ENCODE measurements at regions not wholly inside any gene's neighbourhood (a gene's known extent, or its start where the extent isn't known, plus 50 kb on each side); places are given as distances from the start of the nearest gene placed in this dataset.

DNA sequence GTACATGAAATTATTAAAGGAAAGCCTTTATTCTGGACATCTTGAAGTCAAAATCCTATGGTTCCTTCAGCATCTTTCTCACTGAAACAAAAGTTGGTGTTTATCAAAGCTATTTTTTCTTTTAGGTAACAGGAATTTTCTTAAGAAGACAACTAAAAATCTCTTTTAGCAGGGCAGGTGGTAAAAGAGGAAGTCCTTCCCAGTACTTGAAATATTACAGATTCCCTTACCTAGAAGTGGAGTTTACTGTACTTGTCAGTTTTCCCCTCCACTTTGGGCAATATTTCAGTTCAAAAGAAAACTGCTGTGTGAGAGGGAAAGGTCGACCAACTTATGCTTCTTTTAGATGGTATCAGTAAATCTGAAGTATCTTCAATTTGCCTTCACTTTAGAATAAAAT, 64.3 kb upstream of the TDRD3 start:
- no peaks in the 10 kb centered on the region for H3K36me3 ChIP-seq (ENCODE audit: insufficient read depth)
- no peaks in the 10 kb centered on the region for H3F3A ChIP-seq (replicated peaks; ENCODE audit: low read depth)
- no peaks in the 10 kb centered on the region for H3K79me2 ChIP-seq (replicated peaks; ENCODE audit: insufficient read depth)
- H3K27ac Mint-ChIP-seq, result no peak overlapping the region
- no peaks in the 10 kb centered on the region for H4K20me1 ChIP-seq (replicated peaks; ENCODE audit: insufficient read depth)
- H3K36me3 Mint-ChIP-seq (ENCODE audit: low read depth), result no peaks in the 10 kb centered on the region
- no peaks in the 10 kb centered on the region for H3K9me2 ChIP-seq (ENCODE audit: insufficient read depth)
- TF ChIP-seq, protein P1, sequence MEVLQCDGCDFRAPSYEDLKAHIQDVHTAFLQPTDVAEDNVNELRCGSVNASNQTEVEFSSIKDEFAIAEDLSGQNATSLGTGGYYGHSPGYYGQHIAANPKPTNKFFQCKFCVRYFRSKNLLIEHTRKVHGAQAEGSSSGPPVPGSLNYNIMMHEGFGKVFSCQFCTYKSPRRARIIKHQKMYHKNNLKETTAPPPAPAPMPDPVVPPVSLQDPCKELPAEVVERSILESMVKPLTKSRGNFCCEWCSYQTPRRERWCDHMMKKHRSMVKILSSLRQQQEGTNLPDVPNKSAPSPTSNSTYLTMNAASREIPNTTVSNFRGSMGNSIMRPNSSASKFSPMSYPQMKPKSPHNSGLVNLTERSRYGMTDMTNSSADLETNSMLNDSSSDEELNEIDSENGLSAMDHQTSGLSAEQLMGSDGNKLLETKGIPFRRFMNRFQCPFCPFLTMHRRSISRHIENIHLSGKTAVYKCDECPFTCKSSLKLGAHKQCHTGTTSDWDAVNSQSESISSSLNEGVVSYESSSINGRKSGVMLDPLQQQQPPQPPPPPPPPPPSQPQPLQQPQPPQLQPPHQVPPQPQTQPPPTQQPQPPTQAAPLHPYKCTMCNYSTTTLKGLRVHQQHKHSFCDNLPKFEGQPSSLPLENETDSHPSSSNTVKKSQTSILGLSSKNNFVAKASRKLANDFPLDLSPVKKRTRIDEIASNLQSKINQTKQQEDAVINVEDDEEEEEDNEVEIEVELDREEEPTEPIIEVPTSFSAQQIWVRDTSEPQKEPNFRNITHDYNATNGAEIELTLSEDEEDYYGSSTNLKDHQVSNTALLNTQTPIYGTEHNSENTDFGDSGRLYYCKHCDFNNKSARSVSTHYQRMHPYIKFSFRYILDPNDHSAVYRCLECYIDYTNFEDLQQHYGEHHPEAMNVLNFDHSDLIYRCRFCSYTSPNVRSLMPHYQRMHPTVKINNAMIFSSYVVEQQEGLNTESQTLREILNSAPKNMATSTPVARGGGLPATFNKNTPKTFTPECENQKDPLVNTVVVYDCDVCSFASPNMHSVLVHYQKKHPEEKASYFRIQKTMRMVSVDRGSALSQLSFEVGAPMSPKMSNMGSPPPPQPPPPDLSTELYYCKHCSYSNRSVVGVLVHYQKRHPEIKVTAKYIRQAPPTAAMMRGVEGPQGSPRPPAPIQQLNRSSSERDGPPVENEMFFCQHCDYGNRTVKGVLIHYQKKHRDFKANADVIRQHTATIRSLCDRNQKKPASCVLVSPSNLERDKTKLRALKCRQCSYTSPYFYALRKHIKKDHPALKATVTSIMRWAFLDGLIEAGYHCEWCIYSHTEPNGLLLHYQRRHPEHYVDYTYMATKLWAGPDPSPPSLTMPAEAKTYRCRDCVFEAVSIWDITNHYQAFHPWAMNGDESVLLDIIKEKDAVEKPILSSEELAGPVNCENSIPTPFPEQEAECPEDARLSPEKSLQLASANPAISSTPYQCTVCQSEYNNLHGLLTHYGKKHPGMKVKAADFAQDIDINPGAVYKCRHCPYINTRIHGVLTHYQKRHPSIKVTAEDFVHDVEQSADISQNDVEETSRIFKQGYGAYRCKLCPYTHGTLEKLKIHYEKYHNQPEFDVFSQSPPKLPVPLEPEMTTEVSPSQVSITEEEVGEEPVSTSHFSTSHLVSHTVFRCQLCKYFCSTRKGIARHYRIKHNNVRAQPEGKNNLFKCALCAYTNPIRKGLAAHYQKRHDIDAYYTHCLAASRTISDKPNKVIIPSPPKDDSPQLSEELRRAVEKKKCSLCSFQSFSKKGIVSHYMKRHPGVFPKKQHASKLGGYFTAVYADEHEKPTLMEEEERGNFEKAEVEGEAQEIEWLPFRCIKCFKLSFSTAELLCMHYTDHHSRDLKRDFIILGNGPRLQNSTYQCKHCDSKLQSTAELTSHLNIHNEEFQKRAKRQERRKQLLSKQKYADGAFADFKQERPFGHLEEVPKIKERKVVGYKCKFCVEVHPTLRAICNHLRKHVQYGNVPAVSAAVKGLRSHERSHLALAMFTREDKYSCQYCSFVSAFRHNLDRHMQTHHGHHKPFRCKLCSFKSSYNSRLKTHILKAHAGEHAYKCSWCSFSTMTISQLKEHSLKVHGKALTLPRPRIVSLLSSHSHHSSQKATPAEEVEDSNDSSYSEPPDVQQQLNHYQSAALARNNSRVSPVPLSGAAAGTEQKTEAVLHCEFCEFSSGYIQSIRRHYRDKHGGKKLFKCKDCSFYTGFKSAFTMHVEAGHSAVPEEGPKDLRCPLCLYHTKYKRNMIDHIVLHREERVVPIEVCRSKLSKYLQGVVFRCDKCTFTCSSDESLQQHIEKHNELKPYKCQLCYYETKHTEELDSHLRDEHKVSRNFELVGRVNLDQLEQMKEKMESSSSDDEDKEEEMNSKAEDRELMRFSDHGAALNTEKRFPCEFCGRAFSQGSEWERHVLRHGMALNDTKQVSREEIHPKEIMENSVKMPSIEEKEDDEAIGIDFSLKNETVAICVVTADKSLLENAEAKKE (CRISPR knock-in tag; IDR thresholded peaks at IDR 0.05), result no peak
- TF ChIP-seq EZH2 (IDR thresholded peaks at IDR 0.05; ENCODE audit: low read depth, unreplicated experiment), result no peak
- TF ChIP-seq JUNB (IDR thresholded peaks at IDR 0.05; ENCODE audit: unreplicated experiment), result no peak
- TF ChIP-seq, protein P2, sequence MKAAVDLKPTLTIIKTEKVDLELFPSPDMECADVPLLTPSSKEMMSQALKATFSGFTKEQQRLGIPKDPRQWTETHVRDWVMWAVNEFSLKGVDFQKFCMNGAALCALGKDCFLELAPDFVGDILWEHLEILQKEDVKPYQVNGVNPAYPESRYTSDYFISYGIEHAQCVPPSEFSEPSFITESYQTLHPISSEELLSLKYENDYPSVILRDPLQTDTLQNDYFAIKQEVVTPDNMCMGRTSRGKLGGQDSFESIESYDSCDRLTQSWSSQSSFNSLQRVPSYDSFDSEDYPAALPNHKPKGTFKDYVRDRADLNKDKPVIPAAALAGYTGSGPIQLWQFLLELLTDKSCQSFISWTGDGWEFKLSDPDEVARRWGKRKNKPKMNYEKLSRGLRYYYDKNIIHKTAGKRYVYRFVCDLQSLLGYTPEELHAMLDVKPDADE (IDR thresholded peaks at IDR 0.05), result no peak
- no peak for TF ChIP-seq NANOG (IDR thresholded peaks at IDR 0.05; ENCODE audit: borderline replicate concordance)
- TF ChIP-seq, protein P3, sequence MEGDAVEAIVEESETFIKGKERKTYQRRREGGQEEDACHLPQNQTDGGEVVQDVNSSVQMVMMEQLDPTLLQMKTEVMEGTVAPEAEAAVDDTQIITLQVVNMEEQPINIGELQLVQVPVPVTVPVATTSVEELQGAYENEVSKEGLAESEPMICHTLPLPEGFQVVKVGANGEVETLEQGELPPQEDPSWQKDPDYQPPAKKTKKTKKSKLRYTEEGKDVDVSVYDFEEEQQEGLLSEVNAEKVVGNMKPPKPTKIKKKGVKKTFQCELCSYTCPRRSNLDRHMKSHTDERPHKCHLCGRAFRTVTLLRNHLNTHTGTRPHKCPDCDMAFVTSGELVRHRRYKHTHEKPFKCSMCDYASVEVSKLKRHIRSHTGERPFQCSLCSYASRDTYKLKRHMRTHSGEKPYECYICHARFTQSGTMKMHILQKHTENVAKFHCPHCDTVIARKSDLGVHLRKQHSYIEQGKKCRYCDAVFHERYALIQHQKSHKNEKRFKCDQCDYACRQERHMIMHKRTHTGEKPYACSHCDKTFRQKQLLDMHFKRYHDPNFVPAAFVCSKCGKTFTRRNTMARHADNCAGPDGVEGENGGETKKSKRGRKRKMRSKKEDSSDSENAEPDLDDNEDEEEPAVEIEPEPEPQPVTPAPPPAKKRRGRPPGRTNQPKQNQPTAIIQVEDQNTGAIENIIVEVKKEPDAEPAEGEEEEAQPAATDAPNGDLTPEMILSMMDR (conservative IDR thresholded peaks at IDR 0.05; ENCODE audit: low read depth in 2 of 2), result no peak
- TF ChIP-seq, protein P4, sequence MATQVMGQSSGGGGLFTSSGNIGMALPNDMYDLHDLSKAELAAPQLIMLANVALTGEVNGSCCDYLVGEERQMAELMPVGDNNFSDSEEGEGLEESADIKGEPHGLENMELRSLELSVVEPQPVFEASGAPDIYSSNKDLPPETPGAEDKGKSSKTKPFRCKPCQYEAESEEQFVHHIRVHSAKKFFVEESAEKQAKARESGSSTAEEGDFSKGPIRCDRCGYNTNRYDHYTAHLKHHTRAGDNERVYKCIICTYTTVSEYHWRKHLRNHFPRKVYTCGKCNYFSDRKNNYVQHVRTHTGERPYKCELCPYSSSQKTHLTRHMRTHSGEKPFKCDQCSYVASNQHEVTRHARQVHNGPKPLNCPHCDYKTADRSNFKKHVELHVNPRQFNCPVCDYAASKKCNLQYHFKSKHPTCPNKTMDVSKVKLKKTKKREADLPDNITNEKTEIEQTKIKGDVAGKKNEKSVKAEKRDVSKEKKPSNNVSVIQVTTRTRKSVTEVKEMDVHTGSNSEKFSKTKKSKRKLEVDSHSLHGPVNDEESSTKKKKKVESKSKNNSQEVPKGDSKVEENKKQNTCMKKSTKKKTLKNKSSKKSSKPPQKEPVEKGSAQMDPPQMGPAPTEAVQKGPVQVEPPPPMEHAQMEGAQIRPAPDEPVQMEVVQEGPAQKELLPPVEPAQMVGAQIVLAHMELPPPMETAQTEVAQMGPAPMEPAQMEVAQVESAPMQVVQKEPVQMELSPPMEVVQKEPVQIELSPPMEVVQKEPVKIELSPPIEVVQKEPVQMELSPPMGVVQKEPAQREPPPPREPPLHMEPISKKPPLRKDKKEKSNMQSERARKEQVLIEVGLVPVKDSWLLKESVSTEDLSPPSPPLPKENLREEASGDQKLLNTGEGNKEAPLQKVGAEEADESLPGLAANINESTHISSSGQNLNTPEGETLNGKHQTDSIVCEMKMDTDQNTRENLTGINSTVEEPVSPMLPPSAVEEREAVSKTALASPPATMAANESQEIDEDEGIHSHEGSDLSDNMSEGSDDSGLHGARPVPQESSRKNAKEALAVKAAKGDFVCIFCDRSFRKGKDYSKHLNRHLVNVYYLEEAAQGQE (IDR thresholded peaks at IDR 0.05; ENCODE audit: unreplicated experiment), result no peak
- no peak for TF ChIP-seq STAT1 (IDR thresholded peaks at IDR 0.05; ENCODE audit: unreplicated experiment)
- TF ChIP-seq ZNF114 (CRISPR knock-in tag; IDR thresholded peaks at IDR 0.05), result no peak
- no peak for TF ChIP-seq CREB1 (CRISPR knock-in tag; IDR thresholded peaks at IDR 0.05; ENCODE audit: low read depth)
- no peak for TF ChIP-seq EZH2phosphoT487 (IDR thresholded peaks at IDR 0.05; ENCODE audit: unreplicated experiment)
- no peak for TF ChIP-seq POLR2AphosphoS5 (IDR thresholded peaks at IDR 0.05; ENCODE audit: low read depth)
- H2AFZ ChIP-seq, result no peak overlapping the region
- H3K4me1 Mint-ChIP-seq, result peaks cover 8% of the 10 kb centered on the region; the same call in 2 of the 3 replicates
- ATAC-seq, result no peak
- peaks cover 2% of the 10 kb centered on the region for H3K27me3 Mint-ChIP-seq (ENCODE audit: insufficient read depth, low read depth, poor library complexity)
- H3K27me3 ChIP-seq (ENCODE audit: insufficient read depth), result no peaks in the 10 kb centered on the region
- H3K4me3 ChIP-seq, result no peak overlapping the region
- H3K9me3 Mint-ChIP-seq, result peaks cover 3% of the 10 kb centered on the region; the same call in 2 of the 3 replicates
- no peak overlapping the region for H3K4me2 ChIP-seq
- no peak overlapping the region for H3K4me3 Mint-ChIP-seq
- H3K4me1 ChIP-seq (ENCODE audit: insufficient read depth), result peaks cover 2% of the 10 kb centered on the region; the same call in 1 of the 2 replicates
- no peak for DNase-seq (ENCODE audit: low spot score)
- no peak overlapping the region for H3K27ac ChIP-seq (ENCODE audit: low read depth)
